ENCODE measurements at regions not wholly inside any gene's neighbourhood (a gene's known extent, or its start where the extent isn't known, plus 50 kb on each side); places are given as distances from the start of the nearest gene placed in this dataset.

GRCh38 chr16:86777381-86777946, 199.1 kb downstream of the FOXL1 start:
- DNase-seq: no peak

DNA sequence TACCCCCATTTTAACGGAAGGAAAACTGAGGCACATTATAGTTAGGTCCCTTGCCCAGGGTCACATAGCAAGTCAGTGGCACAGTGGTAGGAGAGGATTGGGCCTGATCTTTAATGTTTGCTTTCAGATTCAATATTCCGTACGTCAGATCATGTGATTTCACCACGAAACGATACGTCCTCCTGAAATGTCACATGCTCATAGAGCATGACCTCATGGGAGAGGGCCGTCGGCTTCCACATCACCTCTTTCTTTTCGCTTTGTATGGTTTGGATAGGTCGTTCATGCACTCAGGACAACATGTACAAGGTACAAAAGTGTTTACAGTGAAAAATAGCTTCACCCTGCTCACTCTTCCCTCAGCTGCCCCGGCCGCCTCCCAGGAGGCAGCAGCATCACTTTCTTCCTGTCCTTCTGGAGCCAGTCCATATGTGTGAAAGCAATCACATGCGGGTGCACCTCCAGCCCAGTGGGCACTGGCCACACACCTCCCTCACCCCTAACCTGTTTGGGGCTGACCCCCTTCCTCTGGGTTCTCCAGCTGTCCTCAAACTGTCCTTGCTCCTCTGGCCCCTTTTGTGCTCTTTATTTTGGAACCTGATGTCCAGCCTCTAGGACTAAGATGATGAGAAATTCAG, 199.9 kb downstream of the FOXL1 start:
- DNase-seq: no peak

DNA sequence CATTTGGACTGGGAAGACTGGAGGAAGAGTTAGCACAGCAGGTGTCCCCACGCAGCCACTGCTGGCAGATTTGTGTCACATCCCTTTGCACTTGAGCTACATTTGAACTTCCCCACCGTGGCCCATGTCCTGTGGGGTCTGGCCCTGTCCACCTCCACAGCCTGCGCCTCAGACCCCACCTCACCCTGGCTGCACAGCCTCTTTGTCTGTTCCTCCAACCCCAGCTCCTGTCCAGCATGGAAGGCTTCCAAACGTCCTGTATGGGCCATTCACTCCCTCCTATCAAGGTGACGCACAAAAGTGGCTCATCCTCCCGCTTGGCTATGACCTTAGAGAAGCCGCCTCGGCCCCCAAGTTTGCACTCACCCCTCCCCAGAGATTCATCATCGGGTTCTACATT, 200.6 kb downstream of the FOXL1 start:
- DNase-seq: no peak

DNA sequence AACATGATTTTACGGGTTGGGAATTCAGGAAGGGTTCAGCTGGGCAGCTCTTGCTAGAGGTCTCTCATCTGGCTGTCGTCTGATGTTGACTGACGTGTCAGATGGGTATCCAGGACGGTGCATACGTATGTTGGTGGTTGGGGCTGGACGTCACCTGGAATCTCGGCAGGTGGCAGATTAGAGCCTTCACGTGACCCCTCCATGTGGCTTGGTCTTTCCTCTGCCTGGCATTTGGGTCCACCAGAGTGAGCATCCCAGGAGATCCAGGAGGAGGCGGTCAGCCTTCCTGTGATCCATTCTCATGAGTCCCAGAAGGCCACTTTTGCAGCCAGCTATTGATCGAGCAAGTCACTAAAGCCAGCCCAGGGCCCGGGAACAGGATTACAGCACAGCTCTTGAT, 202.7 kb downstream of the FOXL1 start:
- DNase-seq: no peak

DNA sequence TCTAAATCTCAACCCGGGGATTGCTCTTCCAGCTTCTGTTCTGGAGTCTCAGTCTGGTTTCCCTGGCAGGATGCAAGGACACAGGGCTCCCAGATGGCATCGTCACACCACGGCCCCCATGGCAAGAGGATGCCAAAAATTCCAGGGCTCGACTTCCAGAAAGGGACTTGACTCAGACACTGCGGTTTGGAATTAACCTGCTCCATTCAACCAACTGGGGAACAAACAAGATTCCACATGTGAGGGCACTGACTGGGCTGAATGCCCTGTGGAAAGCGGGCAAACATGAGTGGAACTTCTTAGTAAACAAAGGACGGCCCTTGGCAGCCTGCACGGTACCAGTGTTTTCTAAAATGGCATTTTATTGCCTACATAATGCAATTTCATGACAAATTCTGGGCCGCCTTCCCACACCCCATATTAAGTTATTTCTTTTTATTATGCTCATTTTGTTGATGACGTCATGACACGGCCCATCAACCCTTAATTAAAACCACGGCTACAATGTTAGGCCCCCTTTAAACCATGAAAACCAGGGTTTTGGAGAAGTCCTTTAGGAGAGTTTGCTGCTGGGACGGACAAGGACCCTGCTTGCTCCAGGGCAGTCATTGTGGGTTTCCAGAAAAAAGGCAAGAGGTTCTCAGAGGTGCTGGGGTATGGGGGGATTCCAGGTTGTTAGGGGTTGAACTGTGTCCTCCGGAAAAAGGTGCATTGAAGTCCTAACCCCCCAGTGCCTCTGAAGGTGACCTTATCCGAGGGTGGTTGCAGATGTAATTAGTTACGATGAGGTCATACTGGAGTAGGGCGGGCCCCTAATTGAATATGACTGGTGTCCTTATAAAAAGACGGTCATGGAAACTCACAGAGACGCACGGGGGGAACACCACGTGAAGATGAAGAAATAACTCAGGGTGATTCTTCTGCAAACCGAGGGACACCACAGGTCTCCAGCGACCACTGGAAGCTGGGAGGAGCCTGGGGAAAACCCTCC, 205.6 kb downstream of the FOXL1 start:
- DNase-seq: no peak

GRCh38 chr16:86786338-86786737, 208.0 kb downstream of the FOXL1 start:
- DNase-seq: no peak

- DNase-seq: no peak
These were observed 208.6 kb downstream of the FOXL1 start for GRCh38 chr16:86786994-86787393.

GRCh38 chr16:86787538-86787937, 209.2 kb downstream of the FOXL1 start:
- DNase-seq: no peak

- no peak for DNase-seq
These were observed 211.3 kb downstream of the FOXL1 start for GRCh38 chr16:86789621-86790051.

DNA sequence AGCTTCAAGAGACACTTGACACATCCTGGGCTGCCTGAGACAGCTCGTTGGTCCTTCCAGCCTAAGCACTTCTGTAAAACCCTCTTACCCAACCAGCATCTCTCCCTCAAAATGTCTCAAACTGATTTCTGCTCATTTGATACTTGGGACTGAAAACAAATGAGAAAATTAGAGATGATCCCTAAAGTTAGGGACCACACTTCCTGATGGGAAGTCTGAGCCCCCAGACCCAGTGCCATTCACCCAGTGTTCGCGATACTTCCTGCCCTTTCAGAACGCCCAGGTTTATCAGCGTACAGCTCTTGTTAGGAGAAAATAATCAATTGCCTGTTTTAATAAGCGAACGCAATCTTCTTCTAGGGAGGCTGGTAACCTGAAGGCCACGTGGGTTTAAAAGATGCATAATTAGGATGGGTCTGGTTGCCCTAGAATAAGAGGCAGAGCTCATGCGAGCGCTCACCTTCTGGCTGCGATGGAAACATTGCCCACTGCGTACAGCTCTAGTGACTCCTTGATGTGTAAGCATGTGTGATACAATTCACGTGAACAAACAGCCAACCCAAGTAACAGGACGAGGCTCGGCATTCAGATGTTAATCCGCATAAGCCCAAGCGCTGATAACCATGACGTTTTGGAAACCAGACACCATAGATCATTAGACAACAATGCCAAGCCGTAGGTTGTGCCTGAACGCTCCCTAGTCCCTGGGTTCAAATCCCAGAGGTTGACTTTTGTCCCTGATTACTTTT, 213.1 kb downstream of the FOXL1 start:
- DNase-seq: no peak

- DNase-seq: no peak
These were observed 216.0 kb downstream of the FOXL1 start for GRCh38 chr16:86794216-86794864.

- DNase-seq: no peak
These were observed 219.4 kb downstream of the FOXL1 start for GRCh38 chr16:86797700-86798099.

DNA sequence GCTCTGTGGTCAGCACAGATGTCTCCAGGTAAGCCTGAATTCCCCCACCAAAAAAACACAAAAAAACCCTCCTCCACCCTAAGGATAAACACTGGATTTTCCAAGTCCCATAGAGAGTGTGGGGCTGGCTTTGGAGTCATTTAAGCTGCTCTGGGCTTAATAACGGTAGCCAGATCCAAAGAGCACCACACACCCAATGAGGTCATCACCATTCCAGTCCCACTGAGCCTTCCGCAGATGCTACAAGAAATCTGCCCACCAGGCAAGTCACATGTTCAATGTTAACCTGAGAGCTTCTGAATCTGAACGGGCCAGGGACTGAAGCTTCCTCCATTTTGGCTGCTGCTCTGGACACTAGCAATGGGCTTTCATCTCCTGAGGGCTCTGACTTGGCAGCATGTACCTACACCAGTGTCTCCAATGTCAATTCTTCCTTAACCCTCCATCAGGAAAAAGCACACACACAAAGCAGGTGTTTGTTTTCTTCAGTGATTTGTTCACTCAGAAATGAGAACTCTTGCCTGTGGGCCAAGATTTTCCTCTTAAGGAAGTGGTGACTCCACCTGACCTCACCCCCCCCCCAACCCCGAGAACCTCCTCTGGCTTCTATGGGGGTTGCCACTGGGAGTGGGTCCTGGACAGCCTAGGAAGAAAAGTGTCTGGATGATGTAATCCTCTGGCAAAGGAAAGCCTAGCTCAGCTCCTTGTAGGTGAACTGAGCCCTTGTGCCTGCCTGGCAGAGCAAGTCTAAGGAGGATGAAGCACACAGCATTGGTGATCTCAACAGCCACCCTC, 220.1 kb downstream of the FOXL1 start:
- DNase-seq: no peak

GRCh38 chr16:86799367-86799766, 221.0 kb downstream of the FOXL1 start:
- DNase-seq: no peak

- no peak for DNase-seq
These were observed 222.5 kb downstream of the FOXL1 start for GRCh38 chr16:86800894-86801293.

DNA sequence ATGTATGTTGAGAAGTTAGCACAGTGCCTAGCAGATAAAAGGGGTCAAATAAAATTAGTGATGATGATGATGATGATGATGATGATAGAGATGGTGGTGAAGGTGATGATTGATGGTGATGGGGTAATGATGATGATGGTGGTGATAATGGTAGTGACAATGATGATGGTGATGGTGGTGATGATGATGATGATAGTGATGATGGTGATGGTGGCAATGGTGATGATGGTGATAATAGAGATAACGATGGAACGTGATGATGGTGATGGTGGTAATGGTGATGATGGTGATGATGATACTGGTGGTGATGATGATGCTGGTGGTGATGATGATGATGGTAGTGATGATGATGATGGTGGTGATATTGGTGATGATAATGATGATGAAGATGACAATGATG, 223.7 kb downstream of the FOXL1 start:
- no peak for DNase-seq

DNA sequence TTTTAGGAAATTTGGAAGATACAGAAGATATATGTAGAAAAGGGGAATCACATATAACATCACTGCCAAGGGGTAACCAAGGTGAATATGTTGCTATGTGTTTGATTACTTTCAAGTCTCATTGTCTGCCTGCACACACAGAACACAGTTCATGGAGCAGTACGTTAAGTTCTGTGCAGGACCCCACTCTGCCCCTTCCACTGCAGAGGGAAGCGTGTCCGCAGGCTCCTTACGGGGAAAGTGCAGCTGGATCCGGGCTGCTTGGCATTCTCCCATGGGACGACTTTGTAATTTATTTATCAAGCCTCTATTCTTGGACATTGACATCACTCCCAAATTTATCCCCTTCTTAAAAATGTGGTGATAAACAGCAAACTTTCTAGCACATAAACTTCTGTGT, 226.8 kb downstream of the FOXL1 start:
- no peak for DNase-seq

- DNase-seq: no peak
These were observed 228.0 kb downstream of the FOXL1 start for GRCh38 chr16:86806181-86806837.

DNA sequence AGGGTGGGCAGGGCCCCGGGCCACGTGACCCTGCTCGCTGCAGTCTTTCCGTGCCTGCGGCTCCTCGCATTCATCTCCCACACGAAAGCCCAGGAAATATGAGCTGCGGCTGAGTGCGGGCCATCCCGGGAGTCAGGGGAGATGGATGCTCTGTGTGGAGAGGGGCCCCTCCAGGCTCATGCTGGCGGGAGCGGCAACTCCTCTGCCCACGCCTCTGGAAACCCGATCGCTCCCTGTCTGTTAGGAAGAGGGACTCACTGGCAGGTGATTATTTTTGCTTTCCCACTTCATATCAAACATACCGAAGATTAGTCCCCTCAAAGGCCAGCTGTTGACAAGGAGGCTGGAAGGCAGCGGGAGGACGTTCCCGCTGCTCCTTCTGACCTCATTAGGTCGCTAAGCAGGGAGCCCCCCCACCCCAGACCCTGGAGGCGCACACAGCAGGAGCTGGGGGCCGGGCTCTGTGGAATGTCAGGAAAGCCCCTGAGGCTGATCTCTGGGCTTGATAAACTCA, 228.5 kb downstream of the FOXL1 start:
- DNase-seq: no peak

DNA sequence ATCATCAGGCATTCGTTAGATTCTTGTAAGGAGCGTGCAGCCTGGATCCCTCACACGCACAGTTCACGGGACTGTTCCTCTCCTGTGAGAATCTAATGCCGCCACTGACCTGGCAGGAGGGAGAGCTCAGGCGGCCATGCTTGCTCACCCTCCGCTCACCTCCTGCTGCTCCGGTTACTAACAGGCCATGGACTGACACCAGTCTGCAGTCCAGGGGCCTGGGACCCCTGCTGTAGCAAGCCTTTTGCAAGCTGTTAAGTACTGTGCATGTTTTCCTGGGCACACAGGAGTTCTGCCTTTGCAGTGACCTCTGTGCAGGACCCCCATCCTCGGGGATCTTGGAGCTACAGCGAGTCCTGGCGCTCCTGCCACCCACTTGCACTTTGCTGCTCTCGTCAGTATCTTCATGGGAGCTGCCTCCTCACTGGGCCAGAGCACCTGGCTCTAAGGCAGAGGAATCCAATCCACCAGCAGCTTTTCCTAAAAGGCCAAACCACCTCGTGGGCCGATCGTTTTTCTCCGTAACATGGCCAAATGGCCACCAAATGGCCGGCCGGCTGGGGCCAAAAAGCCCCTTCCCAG, 230.6 kb downstream of the FOXL1 start:
- no peak for DNase-seq
